ENCODE measurements at regions not wholly inside any gene's neighbourhood (a gene's known extent, or its start where the extent isn't known, plus 50 kb on each side); places are given as distances from the start of the nearest gene placed in this dataset.

DNA sequence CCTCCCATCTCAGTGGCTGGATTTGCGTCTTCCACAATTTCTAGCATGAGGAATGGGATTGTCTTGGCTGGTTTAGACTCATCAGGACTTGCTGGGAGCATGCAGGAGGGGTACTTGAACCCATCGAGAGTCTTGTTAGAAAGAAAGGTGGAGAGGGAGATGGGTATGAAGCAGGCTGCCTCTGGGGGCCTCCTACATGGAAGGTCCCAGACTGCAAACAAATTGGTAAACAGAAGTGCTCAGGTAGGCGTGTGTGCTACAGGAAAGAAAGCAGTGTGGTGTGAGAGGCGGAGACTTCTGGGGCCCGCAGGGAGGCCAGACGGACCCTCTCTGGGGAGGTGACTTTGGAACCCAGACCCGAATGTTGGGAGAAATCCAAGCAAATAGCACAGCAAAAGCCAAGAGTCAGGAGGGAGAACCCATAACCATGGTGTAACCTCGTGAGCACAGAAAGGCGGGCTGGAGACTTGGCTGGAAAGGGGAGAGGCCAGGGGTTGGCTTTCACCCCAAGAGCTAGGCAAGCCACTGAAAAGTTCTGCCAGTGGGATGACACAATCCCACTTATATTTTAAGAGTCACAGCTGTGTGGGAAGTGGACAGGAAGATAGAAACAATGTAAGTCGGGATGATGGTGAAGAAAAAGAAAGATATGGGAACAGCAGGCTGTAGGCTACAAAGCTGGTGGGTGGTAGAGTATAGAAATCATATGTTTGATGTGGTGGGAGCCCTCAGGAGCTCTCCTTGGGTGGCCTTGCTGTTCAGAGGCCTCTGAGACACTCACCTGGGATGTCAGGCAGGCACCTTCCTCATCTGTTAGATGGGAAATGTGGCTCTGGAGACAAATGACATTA is 130.1 kb upstream of the PRR20G start:
- ChIA-PET POLR2A (no interaction called here), CTCF (no interaction called here), RAD21 (ENCODE audit: low non-redundant PET in 1 of 2, low total read pairs in 2 of 2, uncharacterized antibody in 2 of 2, unreplicated experiment in 2 of 2) (no interaction called here)
- no peaks in the 10 kb centered on the region for H3K9me2 ChIP-seq (ENCODE audit: insufficient read depth)
- no peaks in the 10 kb centered on the region for H3K4me1 ChIP-seq (ENCODE audit: control insufficient read depth in 1 of 2, insufficient read depth in 2 of 2, low read length in 2 of 2)
- no TSS peak for BruUV-seq (replicated peaks)
- no peak overlapping the region for H2AFZ ChIP-seq (ENCODE audit: low read depth, low read length, poor library complexity, severe bottlenecking)
- peaks cover 26% of the 10 kb centered on the region; the same call in 1 of the 2 replicates for H3K27me3 ChIP-seq (ENCODE audit: insufficient read depth, low read length)
- H3K79me2 ChIP-seq (ENCODE audit: insufficient read depth, low read length), result no peaks in the 10 kb centered on the region
- TF ChIP-seq POLR2AphosphoS5 (IDR thresholded peaks at IDR 0.05; ENCODE audit: low read depth, low read length) (no peak), SRF (IDR thresholded peaks at IDR 0.05; ENCODE audit: low read depth) (no peak), EZH2 (IDR thresholded peaks at IDR 0.05) (no peak), CEBPB (IDR thresholded peaks at IDR 0.05; ENCODE audit: low read depth) (no peak), JUND (IDR thresholded peaks at IDR 0.05) (no peak), FOSL1 (IDR thresholded peaks at IDR 0.05; ENCODE audit: low read depth) (no peak), TCF7L2 (IDR thresholded peaks at IDR 0.05; ENCODE audit: borderline replicate concordance, extremely low read depth, insufficient read depth, insufficient read length) (no peak)
- no peaks in the 10 kb centered on the region for H4K20me1 ChIP-seq (ENCODE audit: insufficient read depth)
- no peaks in the 10 kb centered on the region for H3K36me3 ChIP-seq (ENCODE audit: control insufficient read depth in 1 of 2, insufficient read depth in 2 of 2, low read length in 2 of 2)
- intact Hi-C loops (cut with micrococcal nuclease), result no loop called here
- no peak overlapping the region for H3K9ac ChIP-seq (ENCODE audit: low read length)
- no peak overlapping the region for H3K27ac ChIP-seq (ENCODE audit: low read depth, low read length)
- no peak for DNase-seq (ENCODE audit: low read depth, low spot score)
- no peak overlapping the region for H3K4me3 ChIP-seq (replicated peaks in 1 of 2; ENCODE audit: low read depth in 1 of 2, low read length in 2 of 2)
- no peak for ATAC-seq
- no peaks in the 10 kb centered on the region for H3K9me3 ChIP-seq (ENCODE audit: control insufficient read depth in 1 of 2, insufficient read depth in 1 of 2, low read depth in 1 of 2, low read length in 2 of 2)
- no peak overlapping the region for H3K4me2 ChIP-seq (ENCODE audit: low read length)

DNA sequence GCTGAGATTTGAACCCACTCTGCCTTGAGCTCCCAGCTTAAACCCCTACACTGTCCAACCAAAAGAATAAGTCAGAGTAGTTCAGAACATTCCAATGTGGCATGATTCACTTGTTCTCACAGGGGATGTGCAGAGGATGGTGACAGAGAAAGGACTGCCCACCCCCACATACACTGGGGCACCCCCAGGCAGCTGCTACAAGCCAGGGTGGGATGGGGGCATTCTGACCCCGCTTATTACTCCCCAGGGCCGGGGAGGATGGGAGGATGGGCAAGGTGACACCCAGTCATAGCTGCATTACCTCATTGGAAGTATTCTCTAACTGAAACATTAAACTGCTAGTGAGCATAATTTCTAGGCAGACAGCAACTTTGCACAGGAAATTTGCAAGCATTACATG is 126.0 kb upstream of the PRR20G start:
- POLR2A ChIA-PET, result no interaction called here
- CTCF ChIA-PET, result no interaction called here
- Histone ChIP-seq H3K27me3 (ENCODE audit: insufficient read depth, low read length) (peaks cover 20% of the 10 kb centered on the region; the same call in 1 of the 2 replicates), H3K4me2 (ENCODE audit: low read length) (no peak overlapping the region), H3K9ac (ENCODE audit: low read length) (no peak overlapping the region), H3K9me3 (ENCODE audit: control insufficient read depth in 1 of 2, insufficient read depth in 1 of 2, low read depth in 1 of 2, low read length in 2 of 2) (no peaks in the 10 kb centered on the region), H3K9me2 (ENCODE audit: insufficient read depth) (no peaks in the 10 kb centered on the region), H4K20me1 (ENCODE audit: insufficient read depth) (no peaks in the 10 kb centered on the region), H3K79me2 (ENCODE audit: insufficient read depth, low read length) (no peaks in the 10 kb centered on the region), H3K36me3 (ENCODE audit: control insufficient read depth in 1 of 2, insufficient read depth in 2 of 2, low read length in 2 of 2) (no peaks in the 10 kb centered on the region), H2AFZ (ENCODE audit: low read depth, low read length, poor library complexity, severe bottlenecking) (no peak overlapping the region), H3K4me1 (ENCODE audit: control insufficient read depth in 1 of 2, insufficient read depth in 2 of 2, low read length in 2 of 2) (no peaks in the 10 kb centered on the region), H3K4me3 (replicated peaks in 1 of 2; ENCODE audit: low read depth in 1 of 2, low read length in 2 of 2) (no peak overlapping the region), H3K27ac (ENCODE audit: low read depth, low read length) (no peak overlapping the region)
- ATAC-seq, result no peak
- intact Hi-C loops (cut with micrococcal nuclease), result no loop called here
- no peak for DNase-seq (ENCODE audit: low read depth, low spot score)
- RAD21 ChIA-PET (ENCODE audit: low non-redundant PET in 1 of 2, low total read pairs in 2 of 2, uncharacterized antibody in 2 of 2, unreplicated experiment in 2 of 2), result no interaction called here
- no TSS peak for BruUV-seq (replicated peaks)
- TF ChIP-seq EZH2phosphoT487 (IDR thresholded peaks at IDR 0.05; ENCODE audit: borderline replicate concordance), result no peak
- TF ChIP-seq TCF7L2 (IDR thresholded peaks at IDR 0.05; ENCODE audit: borderline replicate concordance, extremely low read depth, insufficient read depth, insufficient read length), result no peak
- no peak for TF ChIP-seq CBX3 (IDR thresholded peaks at IDR 0.05; ENCODE audit: low read depth)
- TF ChIP-seq POLR2A (IDR thresholded peaks at IDR 0.05; ENCODE audit: borderline replicate concordance, extremely low read depth, insufficient read depth, insufficient read length), result no peak
- no peak for TF ChIP-seq CEBPB (IDR thresholded peaks at IDR 0.05; ENCODE audit: low read depth)
- no peak for TF ChIP-seq JUND (IDR thresholded peaks at IDR 0.05)
- no peak for TF ChIP-seq RAD21 (IDR thresholded peaks at IDR 0.05; ENCODE audit: low read depth)
- TF ChIP-seq SIN3A (IDR thresholded peaks at IDR 0.05; ENCODE audit: low read depth), result no peak
- TF ChIP-seq SRF (IDR thresholded peaks at IDR 0.05; ENCODE audit: low read depth), result no peak
- no peak for TF ChIP-seq EGR1 (IDR thresholded peaks at IDR 0.05; ENCODE audit: low read depth)

Data from HCT116 (cell line).